ENCODE measurements at regions not wholly inside any gene's neighbourhood (a gene's known extent, or its start where the extent isn't known, plus 50 kb on each side); places are given as distances from the start of the nearest gene placed in this dataset.

DNA sequence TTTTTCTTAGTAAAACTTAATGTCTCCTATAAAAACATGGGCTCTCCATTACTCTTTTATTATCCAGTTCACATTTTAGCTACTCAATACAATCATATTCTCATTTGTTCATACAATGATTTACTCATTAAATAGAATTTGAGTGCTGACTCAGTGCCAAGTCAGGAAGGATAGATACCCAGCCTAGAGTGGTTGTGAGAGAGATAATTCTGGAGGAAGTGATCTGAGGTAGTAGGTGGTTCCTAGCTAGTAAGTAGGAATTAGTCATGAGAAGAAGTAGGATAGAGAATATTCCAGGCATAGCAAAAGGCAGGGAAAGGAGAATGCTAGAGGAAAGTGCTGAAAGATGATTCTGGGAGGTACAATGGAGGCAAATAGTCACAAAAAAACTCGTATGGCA lies 133.5 kb upstream of the MBL2 start:
- no peak for TF ChIP-seq CTCF (IDR thresholded peaks at IDR 0.05; ENCODE audit: low read length)
- no peak for TF ChIP-seq EZH2 (IDR thresholded peaks at IDR 0.05; ENCODE audit: borderline replicate concordance, low read length)
- no peak overlapping the region for H3K27ac ChIP-seq (ENCODE audit: low read depth, low read length, poor library complexity, severe bottlenecking)

DNA sequence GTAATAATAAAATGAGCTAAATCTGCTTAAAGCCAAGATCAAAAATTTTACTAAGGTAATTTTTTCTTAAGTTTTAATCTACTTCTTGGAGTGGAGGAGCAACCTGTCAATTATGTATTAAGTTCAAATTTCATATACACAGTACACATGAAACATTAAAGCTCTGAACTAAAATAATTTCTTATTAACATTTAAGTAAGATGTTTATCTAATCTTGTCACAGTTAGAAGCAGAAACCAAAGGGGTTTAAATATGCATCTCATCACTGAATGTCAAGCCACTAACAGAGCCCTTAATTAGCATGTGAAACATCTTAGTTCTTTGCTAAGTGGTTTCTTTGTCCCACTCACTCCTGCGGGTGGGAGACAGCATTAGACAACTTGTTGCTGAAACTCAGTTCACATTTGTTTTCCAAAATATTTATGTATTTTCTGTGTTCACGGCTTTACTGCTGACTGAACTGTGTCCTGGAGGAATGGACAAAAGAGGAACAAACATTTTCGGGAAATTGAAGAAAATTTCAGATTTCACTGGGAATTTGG lies 130.9 kb upstream of the MBL2 start:
- no peak overlapping the region for H3K27ac ChIP-seq (ENCODE audit: low read depth, low read length, poor library complexity, severe bottlenecking)

More for the DNA sequence above, 133.5 kb upstream of the MBL2 start:
- no peaks in the 10 kb centered on the region for H3K4me1 ChIP-seq (ENCODE audit: insufficient read depth, low read length, severe bottlenecking)
- no peaks in the 10 kb centered on the region for H3K9me2 ChIP-seq (ENCODE audit: low read depth, low read length)
- H3K36me3 ChIP-seq (ENCODE audit: insufficient read depth, low read length), result no peaks in the 10 kb centered on the region
- no peaks in the 10 kb centered on the region for H3K79me2 ChIP-seq (ENCODE audit: insufficient read depth, low read length)
- no peak overlapping the region for H2AFZ ChIP-seq (ENCODE audit: low read length)
- no peak overlapping the region for H3K9ac ChIP-seq (ENCODE audit: low read length)
- no peaks in the 10 kb centered on the region for H3K27me3 ChIP-seq (ENCODE audit: insufficient read depth, low read length)
- H4K20me1 ChIP-seq (ENCODE audit: insufficient read depth, low read length), result no peaks in the 10 kb centered on the region
- no peaks in the 10 kb centered on the region for H3F3A ChIP-seq (ENCODE audit: insufficient read depth, low read length)
- no peak overlapping the region for H3K4me2 ChIP-seq (ENCODE audit: low read length)
- H3K9me3 ChIP-seq (ENCODE audit: low read length), result no peaks in the 10 kb centered on the region
- no peak overlapping the region for H3K4me3 ChIP-seq (ENCODE audit: low read depth, low read length, poor library complexity, severe bottlenecking)

DNA sequence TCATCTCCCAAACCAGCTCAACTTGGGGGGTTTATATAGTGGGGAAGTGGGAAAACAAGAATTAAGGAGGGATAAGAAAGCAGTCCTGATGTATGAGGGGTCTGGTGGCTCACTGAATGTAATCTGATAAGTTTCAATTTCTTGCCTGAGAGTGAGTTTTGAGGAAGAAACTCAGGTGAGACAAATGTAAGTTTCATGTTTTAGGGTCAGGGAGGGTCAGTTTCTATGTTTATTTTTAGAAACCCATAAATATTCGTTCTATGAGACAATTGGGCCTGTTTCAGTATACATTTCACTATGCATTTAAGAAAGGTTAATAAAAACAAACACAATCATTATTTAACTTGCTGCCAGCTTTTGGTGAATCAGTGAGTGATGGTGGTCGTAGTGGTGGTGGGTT lies 128.0 kb upstream of the MBL2 start:
- no peak overlapping the region for H2AFZ ChIP-seq (ENCODE audit: low read length)
- no peaks in the 10 kb centered on the region for H3K27me3 ChIP-seq (ENCODE audit: insufficient read depth, low read length)
- TF ChIP-seq CTCF (IDR thresholded peaks at IDR 0.05; ENCODE audit: low read length) (no peak), EZH2 (IDR thresholded peaks at IDR 0.05; ENCODE audit: borderline replicate concordance, low read length) (no peak)

More for the DNA sequence above, 130.9 kb upstream of the MBL2 start:
- Histone ChIP-seq H3K9me2 (ENCODE audit: low read depth, low read length) (no peaks in the 10 kb centered on the region), H3K4me3 (ENCODE audit: low read depth, low read length, poor library complexity, severe bottlenecking) (no peak overlapping the region), H4K20me1 (ENCODE audit: insufficient read depth, low read length) (no peaks in the 10 kb centered on the region), H3K27me3 (ENCODE audit: insufficient read depth, low read length) (no peaks in the 10 kb centered on the region), H3K4me2 (ENCODE audit: low read length) (no peak overlapping the region), H3K9ac (ENCODE audit: low read length) (no peak overlapping the region), H3K36me3 (ENCODE audit: insufficient read depth, low read length) (no peaks in the 10 kb centered on the region), H3K9me3 (ENCODE audit: low read length) (no peaks in the 10 kb centered on the region), H3F3A (ENCODE audit: insufficient read depth, low read length) (no peaks in the 10 kb centered on the region), H3K79me2 (ENCODE audit: insufficient read depth, low read length) (no peaks in the 10 kb centered on the region), H3K4me1 (ENCODE audit: insufficient read depth, low read length, severe bottlenecking) (no peaks in the 10 kb centered on the region), H2AFZ (ENCODE audit: low read length) (no peak overlapping the region)
- TF ChIP-seq EZH2 (IDR thresholded peaks at IDR 0.05; ENCODE audit: borderline replicate concordance, low read length) (no peak), CTCF (IDR thresholded peaks at IDR 0.05; ENCODE audit: low read length) (no peak)

More for the DNA sequence above, 128.0 kb upstream of the MBL2 start:
- Histone ChIP-seq H3K4me1 (ENCODE audit: insufficient read depth, low read length, severe bottlenecking) (no peaks in the 10 kb centered on the region), H3K9me2 (ENCODE audit: low read depth, low read length) (no peaks in the 10 kb centered on the region), H4K20me1 (ENCODE audit: insufficient read depth, low read length) (no peaks in the 10 kb centered on the region), H3K79me2 (ENCODE audit: insufficient read depth, low read length) (no peaks in the 10 kb centered on the region), H3K4me2 (ENCODE audit: low read length) (no peak overlapping the region), H3K9me3 (ENCODE audit: low read length) (no peaks in the 10 kb centered on the region), H3F3A (ENCODE audit: insufficient read depth, low read length) (no peaks in the 10 kb centered on the region), H3K27ac (ENCODE audit: low read depth, low read length, poor library complexity, severe bottlenecking) (no peak overlapping the region), H3K36me3 (ENCODE audit: insufficient read depth, low read length) (no peaks in the 10 kb centered on the region), H3K4me3 (ENCODE audit: low read depth, low read length, poor library complexity, severe bottlenecking) (no peak overlapping the region), H3K9ac (ENCODE audit: low read length) (no peak overlapping the region)

All from OCI-LY1 (cell line).